A549 (cell line): ENCODE measurements at regions not wholly inside any gene's neighbourhood (a gene's known extent, or its start where the extent isn't known, plus 50 kb on each side); places are given as distances from the start of the nearest gene placed in this dataset.

Experiments used
- ATAC-seq, 2 experiments: fragments of 200-7000 bp in 1 of 2; fragments of >200 bp in 1 of 2; cut with Nextera tagmentation in 1 of 2; cut with Tn5 transposase in 1 of 2; 3 replicates each; pipeline versions ENCODE4 v1.8.0 to v1.9.1; 2018 to 2020; ENCODE audit warnings: mild to moderate bottlenecking in 1 of 2, moderate library complexity in 1 of 2
- CTCF ChIA-PET: fragments of 300-600 bp; sonication (Branson Sonifier 250); formaldehyde crosslinking; extraction: SDS; loops from one replicate; lab custom pipeline; 2021; ENCODE audit warnings: antibody characterized with exemption, inconsistent platforms; lab: Yijun Ruan, JAX
- POLR2A ChIA-PET: fragments of 350-600 bp; formaldehyde crosslinking; extraction: SDS; loops from one replicate; lab custom pipeline; 2021; ENCODE audit warnings: antibody characterized with exemption, inconsistent platforms; lab: Yijun Ruan, JAX
- DNase-seq, 2 experiments: peaks; one replicate each; pipeline versions ENCODE4 v3.0.0 to v3.0.0-alpha.2; 2011 to 2016; ENCODE audit warnings: low read depth in 1 of 2, low spot score in 1 of 2
- FAIRE-seq: peaks from 2 replicates; lab custom pipeline; 2011; peaks lifted over from hg19 to GRCh38; lab: Jason Lieb, UNC
- H3K27ac ChIP-seq, 2 experiments: fragments of >200 bp; sonication (Bioruptor Twin); formaldehyde crosslinking; 3 replicates each; pipeline ENCODE4 v1.5.1; 2016 to 2017
- H3K4me1 ChIP-seq: fragments of >200 bp; sonication (Bioruptor Twin); formaldehyde crosslinking; 3 replicates; pipeline ENCODE4 v1.6.1; 2016
- H3K4me2 ChIP-seq: fragments of >200 bp; sonication (Bioruptor Twin); formaldehyde crosslinking; 3 replicates; pipeline ENCODE4 v1.6.1; 2016
- H3K4me3 ChIP-seq: fragments of >200 bp; sonication (Bioruptor Twin); formaldehyde crosslinking; 3 replicates; pipeline ENCODE4 v1.5.1; 2016
- H3K9me3 ChIP-seq: fragments of >200 bp; sonication (Bioruptor Twin); formaldehyde crosslinking; 3 replicates; pipeline ENCODE4 v1.6.1; 2016
- CEBPB ChIP-seq, 2 experiments: fragments of >200 bp in 1 of 2; sonication (Bioruptor Twin) in 1 of 2; formaldehyde crosslinking in 1 of 2; IDR thresholded peaks; 2 replicates each; pipeline ENCODE4 v1.6.1; 2012 to 2016
- CHD4 ChIP-seq: fragments of 200-600 bp; sonication (generic); IDR thresholded peaks from 2 replicates; pipeline ENCODE4 v1.6.1; 2016; ENCODE audit warnings: antibody characterized with exemption, mild to moderate bottlenecking, borderline replicate concordance
- CTCF ChIP-seq: fragments of >200 bp; sonication (Bioruptor Twin); formaldehyde crosslinking; IDR thresholded peaks from 3 replicates; pipeline ENCODE4 v1.5.1; 2016
- EHF ChIP-seq: fragments of 250-450 bp; sonication (Bioruptor Pico); IDR thresholded peaks from 2 replicates; pipeline ENCODE4 v1.5.0; 2020; ENCODE audit warnings: mild to moderate bottlenecking
- EP300 ChIP-seq, 2 experiments: fragments of >200 bp; sonication (Bioruptor Twin); formaldehyde crosslinking; IDR thresholded peaks; 2 replicates in 1 of 2; 3 replicates in 1 of 2; pipeline ENCODE4 v1.6.1; 2016 to 2017
- ESRRA ChIP-seq: fragments of 150-350 bp; IDR thresholded peaks from 2 replicates; pipeline ENCODE4 v1.6.1; 2014; ENCODE audit warnings: mild to moderate bottlenecking, low read length, borderline replicate concordance
- HES2 ChIP-seq: fragments of >200 bp; sonication (Bioruptor Twin); formaldehyde crosslinking; IDR thresholded peaks from 2 replicates; pipeline ENCODE4 v1.6.1; 2016
- HEYL ChIP-seq: fragments of 250-450 bp; sonication (Bioruptor Pico); IDR thresholded peaks from 2 replicates; pipeline ENCODE4 v1.8.0; 2021; ENCODE audit warnings: mild to moderate bottlenecking, moderate library complexity
- HOXB13 ChIP-seq: fragments of 250-450 bp; sonication (Bioruptor Pico); IDR thresholded peaks from 2 replicates; pipeline ENCODE4 v1.5.0; 2020; ENCODE audit warnings: low read depth, mild to moderate bottlenecking, moderate library complexity
- HOXB5 ChIP-seq: fragments of 250-450 bp; sonication (Bioruptor Pico); IDR thresholded peaks from 2 replicates; pipeline ENCODE4 v1.5.0; 2020; ENCODE audit warnings: mild to moderate bottlenecking, moderate library complexity
- JUN ChIP-seq, 2 experiments: fragments of >200 bp; sonication (Bioruptor Twin); formaldehyde crosslinking; IDR thresholded peaks; 2 replicates in 1 of 2; 3 replicates in 1 of 2; pipeline ENCODE4 v1.6.1; 2016 to 2017
- KDM1A ChIP-seq: fragments of 200-600 bp; sonication (generic); IDR thresholded peaks from 2 replicates; pipeline ENCODE4 v1.6.1; 2016; ENCODE audit warnings: low read depth, mild to moderate bottlenecking
- KDM5A ChIP-seq: fragments of 200-600 bp; sonication (generic); IDR thresholded peaks from 2 replicates; pipeline ENCODE4 v1.6.1; 2016; ENCODE audit warnings: antibody characterized with exemption, mild to moderate bottlenecking
- MAFK ChIP-seq: fragments of 450-650 bp; IDR thresholded peaks from 2 replicates; pipeline ENCODE4 v1.6.1; 2014; ENCODE audit not compliant: partially characterized antibody
- MAZ ChIP-seq: fragments of 150-350 bp; IDR thresholded peaks from 2 replicates; pipeline ENCODE4 v1.6.1; 2014; ENCODE audit warnings: antibody characterized with exemption, low read depth, low read length, borderline replicate concordance
- NPAS2 ChIP-seq: fragments of 250-450 bp; sonication (Bioruptor Pico); IDR thresholded peaks from 2 replicates; pipeline ENCODE4 v1.8.0; 2022; ENCODE audit warnings: mild to moderate bottlenecking, moderate library complexity, borderline replicate concordance
- NR3C1 ChIP-seq: fragments of >200 bp; sonication (Bioruptor Twin); formaldehyde crosslinking; IDR thresholded peaks from 3 replicates; pipeline ENCODE4 v1.6.1; 2017
- PHF8 ChIP-seq: fragments of 200-600 bp; sonication (generic); IDR thresholded peaks from 2 replicates; pipeline ENCODE4 v1.6.1; 2016; ENCODE audit warnings: low read depth, mild to moderate bottlenecking, antibody characterized with exemption, moderate library complexity, borderline replicate concordance
- POLR2A ChIP-seq: IDR thresholded peaks from 2 replicates; pipeline ENCODE4 v1.6.1; 2012; ENCODE audit warnings: mild to moderate bottlenecking, low read length
- REST ChIP-seq: fragments of 200-600 bp; sonication (generic); IDR thresholded peaks from 2 replicates; pipeline ENCODE4 v1.6.1; 2016; ENCODE audit warnings: antibody characterized with exemption, mild to moderate bottlenecking, moderate library complexity
- RNF2 ChIP-seq: fragments of 200-600 bp; sonication (generic); IDR thresholded peaks from 2 replicates; pipeline ENCODE4 v1.6.1; 2016; ENCODE audit warnings: low read depth, mild to moderate bottlenecking, antibody characterized with exemption, moderate library complexity, borderline replicate concordance
- ZSCAN20 ChIP-seq: fragments of 250-450 bp; sonication (Bioruptor Pico); IDR thresholded peaks from 2 replicates; pipeline ENCODE4 v1.8.0; 2022; ENCODE audit warnings: mild to moderate bottlenecking, moderate library complexity
- WGBS: methylation state at CpG from one replicate; pipeline ENCODE4 v1.1.6; 2017; ENCODE audit errors: missing lambda C conversion rate; 5-methylcytosine and 5-hydroxymethylcytosine counted together

- ATAC-seq (no peak), DNase-seq (no peak), FAIRE-seq (no peak)
- 14% methylated on average over 4 of the region's 4 CpGs for WGBS
- no peaks in the 10 kb centered on the region for H3K4me1 ChIP-seq
- H3K27ac ChIP-seq = no peak overlapping the region
- no peak overlapping the region for H3K4me3 ChIP-seq
- no peak for TF ChIP-seq ZSCAN20
- no peak for TF ChIP-seq CEBPB (IDR thresholded peaks at IDR 0.05)
- no peak for TF ChIP-seq ESRRA
- no peak for TF ChIP-seq REST
- TF ChIP-seq HOXB13 = no peak
- TF ChIP-seq CTCF = no peak
- no peak for TF ChIP-seq RNF2
- TF ChIP-seq POLR2A = no peak
- TF ChIP-seq HES2 = no peak
- no peak for TF ChIP-seq HEYL (CRISPR knock-in tag)
- no peak for TF ChIP-seq CHD4
- no peak for TF ChIP-seq HOXB5
- no peak overlapping the region for H3K4me2 ChIP-seq
- ChIA-PET CTCF (no interaction called here), POLR2A (no interaction called here)
- no peaks in the 10 kb centered on the region for H3K9me3 ChIP-seq
Measured at GRCh38 chr6:51495096-51495495, 592.3 kb downstream of the PKHD1 start.

GRCh38 chr6:51495610-51496396 is 591.6 kb downstream of the PKHD1 start:
- ATAC-seq (no peak), FAIRE-seq (no peak), DNase-seq (no peak)
- TF ChIP-seq MAFK (no peak), MAZ (no peak), ESRRA (no peak), KDM1A (no peak), NPAS2 (CRISPR knock-in tag) (no peak), HEYL (CRISPR knock-in tag) (no peak), EP300 (IDR thresholded peaks at IDR 0.05) (no peak), EHF (no peak), JUN (IDR thresholded peaks at IDR 0.05) (no peak), HOXB13 (no peak), KDM5A (no peak), NR3C1 (no peak), PHF8 (no peak)
- ChIA-PET CTCF (no interaction called here), POLR2A (no interaction called here)
- no peaks in the 10 kb centered on the region for H3K9me3 ChIP-seq
- H3K4me3 ChIP-seq = no peak overlapping the region
- H3K27ac ChIP-seq = no peak overlapping the region
- WGBS = 23% methylated on average over 3 of the region's 3 CpGs
- no peaks in the 10 kb centered on the region for H3K4me1 ChIP-seq
- no peak overlapping the region for H3K4me2 ChIP-seq
